B cell (primary cell): ENCODE measurements at regions not wholly inside any gene's neighbourhood (a gene's known extent, or its start where the extent isn't known, plus 50 kb on each side); places are given as distances from the start of the nearest gene placed in this dataset.

Experiments
- ATAC-seq: fragments of 200-7000 bp; cut with Tn5 transposase; one replicate; pipeline ENCODE4 v1.10.0; 2021; ENCODE audit warnings: low read depth, mild to moderate bottlenecking, moderate number of reproducible peaks, moderate library complexity
- CTCF ChIA-PET: fragments of 350-600 bp; sonication (Branson Sonifier 250); formaldehyde crosslinking; loops from one replicate; lab custom pipeline; 2021; ENCODE audit warnings: antibody characterized with exemption, inconsistent platforms; lab: Charles Lee
- POLR2A ChIA-PET: fragments of 350-600 bp; sonication (Branson Sonifier 250); formaldehyde crosslinking; loops from one replicate; lab custom pipeline; 2021; ENCODE audit warnings: antibody characterized with exemption; lab: Charles Lee
- DNase-seq: peaks from one replicate; pipeline ENCODE4 v3.0.0; 2013
- H2AFZ ChIP-seq: 2 replicates; pipeline ENCODE4 v1.6.1; 2012; ENCODE audit warnings: mild to moderate bottlenecking, low read depth, low read length; ENCODE audit not compliant: insufficient read depth, poor library complexity, severe bottlenecking
- H3K27ac ChIP-seq, 2 donors: 1 replicate in 1 of 2; 2 replicates in 1 of 2; pipeline ENCODE4 v1.5.1; 2012 to 2013; ENCODE audit warnings: low read length in 2 of 2, mild to moderate bottlenecking in 2 of 2, moderate library complexity in 1 of 2
- H3K27me3 ChIP-seq, 4 experiments: fragments of 200-600 bp in 1 of 4; sonication (generic) in 1 of 4; replicated peaks in 1 of 4; 1 replicate in 2 of 4; 2 replicates in 2 of 4; pipeline versions ENCODE4 v1.6.1 to v1.7.0; 2013 to 2016; ENCODE audit warnings: low read length in 3 of 4, mild to moderate bottlenecking in 2 of 4, mixed read lengths in 1 of 4, moderate library complexity in 1 of 4; ENCODE audit not compliant: insufficient read depth in 4 of 4, control insufficient read depth in 3 of 4; ENCODE audit errors: control extremely low read depth in 1 of 4
- H3K36me3 ChIP-seq, 2 experiments: replicated peaks in 1 of 2; 1 replicate in 1 of 2; 2 replicates in 1 of 2; pipeline versions ENCODE4 v1.6.1 to v1.7.1; 2013; ENCODE audit warnings: low read length in 1 of 2; ENCODE audit not compliant: insufficient read depth in 2 of 2, control insufficient read depth in 1 of 2; ENCODE audit errors: control extremely low read depth in 1 of 2, extremely low read depth in 1 of 2
- H3K4me1 ChIP-seq, 2 donors: fragments of 200-600 bp in 1 of 2; sonication (generic) in 1 of 2; 1 replicate in 1 of 2; 2 replicates in 1 of 2; pipeline versions ENCODE4 v1.5.1 to v1.6.1; 2013 to 2017; ENCODE audit warnings: low read length in 2 of 2; ENCODE audit not compliant: control insufficient read depth in 2 of 2, insufficient read depth in 2 of 2
- H3K4me2 ChIP-seq: replicated peaks from 2 replicates; pipeline ENCODE3; 2012; ENCODE audit warnings: mild to moderate bottlenecking, low read depth, low read length; ENCODE audit not compliant: poor library complexity, severe bottlenecking
- H3K4me3 ChIP-seq, 5 experiments: fragments of 200-600 bp in 1 of 5; sonication (generic) in 1 of 5; 1 replicate in 3 of 5; 2 replicates in 2 of 5; pipeline versions ENCODE4 v1.5.1 to v1.7.0; 2011 to 2016; ENCODE audit warnings: low read length in 4 of 5, mild to moderate bottlenecking in 4 of 5, low read depth in 2 of 5, control low read depth in 1 of 5, moderate library complexity in 1 of 5; ENCODE audit not compliant: insufficient read depth in 1 of 5; ENCODE audit errors: control extremely low read depth in 1 of 5, extremely low read depth in 1 of 5
- H3K79me2 ChIP-seq: fragments of 200-600 bp; sonication (generic); one replicate; pipeline ENCODE4 v1.6.0; 2016; ENCODE audit warnings: low read length; ENCODE audit not compliant: control insufficient read depth, insufficient read depth
- H3K9ac ChIP-seq: fragments of 200-600 bp; sonication (generic); 2 replicates; pipeline ENCODE4 v1.6.1; 2017; ENCODE audit warnings: mild to moderate bottlenecking, low read length, moderate library complexity
- H3K9me3 ChIP-seq, 3 donors: one replicate each; pipeline versions ENCODE4 v1.6.1 to v1.7.1; 2013; ENCODE audit warnings: low read length in 2 of 3; ENCODE audit not compliant: control insufficient read depth in 2 of 3, insufficient read depth in 1 of 3; ENCODE audit errors: control extremely low read depth in 1 of 3
- H4K20me1 ChIP-seq: 2 replicates; pipeline ENCODE4 v1.6.0; 2012; ENCODE audit warnings: mild to moderate bottlenecking, low read length; ENCODE audit not compliant: insufficient read depth, control insufficient read depth, poor library complexity, severe bottlenecking
- H3K27ac Mint-ChIP-seq: one replicate; pipeline ENCODE4 v1.8.0; 2021; ENCODE audit warnings: mixed read lengths
- H3K27me3 Mint-ChIP-seq: one replicate; pipeline ENCODE4 v1.8.0; 2021; ENCODE audit warnings: mixed read lengths
- H3K4me1 Mint-ChIP-seq: one replicate; pipeline ENCODE4 v1.8.0; 2021; ENCODE audit warnings: mixed read lengths
- H3K4me3 Mint-ChIP-seq: one replicate; pipeline ENCODE4 v1.8.0; 2021; ENCODE audit warnings: mixed read lengths
- H3K9me3 Mint-ChIP-seq: one replicate; pipeline ENCODE4 v1.8.0; 2022; ENCODE audit warnings: mixed read lengths; ENCODE audit not compliant: insufficient read depth
- CTCF ChIP-seq: fragments of 200-600 bp; IDR thresholded peaks from one replicate; pipeline ENCODE4 v1.8.0; 2022; ENCODE audit warnings: antibody characterized with exemption, mild to moderate bottlenecking
- EZH2 ChIP-seq: IDR thresholded peaks from 2 replicates; pipeline ENCODE4 v1.6.1; 2012; ENCODE audit warnings: borderline replicate concordance, low read depth, mild to moderate bottlenecking, moderate library complexity, low read length; ENCODE audit not compliant: insufficient read depth, poor library complexity, severe bottlenecking
- WGBS: methylation state at CpG from one replicate; pipeline ENCODE4 v1.1.5; 2013; ENCODE audit warnings: missing lambda C conversion rate; ENCODE audit not compliant: insufficient coverage; 5-methylcytosine and 5-hydroxymethylcytosine counted together
- intact Hi-C: fragments of 100-400 bp; cut with micrococcal nuclease; formaldehyde crosslinking; loops from one replicate; pipeline ENCODE4 v1.10.0; 2022

GRCh38 chr13:40468227-40468838 is 198.1 kb downstream of the FOXO1 start:
- H3K4me3 Mint-ChIP-seq = no peak overlapping the region
- TF ChIP-seq CTCF (peak; percentile 10), EZH2 (no peak)

GRCh38 chr13:40469581-40470310 is 196.7 kb downstream of the FOXO1 start:
- H3K4me3 Mint-ChIP-seq = no peak overlapping the region
- Histone ChIP-seq H3K27me3 (no peaks in the 10 kb centered on the region), H3K9me3 (peaks cover 0 to 6% (median 0%) of the 10 kb centered on the region in 3 donors), H3K27ac (no peak overlapping the region), H3K9ac (no peak overlapping the region), H3K4me1 (peaks cover 9 to 11% of the 10 kb centered on the region in 2 donors), H3K79me2 (peaks cover 7% of the 10 kb centered on the region), H2AFZ (no peak overlapping the region), H4K20me1 (no peaks in the 10 kb centered on the region), H3K36me3 (no peaks in the 10 kb centered on the region), H3K4me2 (no peak overlapping the region), H3K4me3 (no peak overlapping the region)
- intact Hi-C loops = no loop called here
- peaks cover 18% of the 10 kb centered on the region for H3K4me1 Mint-ChIP-seq
- H3K27ac Mint-ChIP-seq = no peak overlapping the region
- H3K27me3 Mint-ChIP-seq = no peaks in the 10 kb centered on the region
- CTCF ChIA-PET = interaction anchor here (1.4 kb wide), 1 partner anchor 195 kb away, joined by 3 read pairs; no protein-coding TSS in a partner anchor
- POLR2A ChIA-PET = no interaction called here
- no peak for TF ChIP-seq EZH2
- no peak for TF ChIP-seq CTCF
- no peaks in the 10 kb centered on the region for H3K9me3 Mint-ChIP-seq
- 88% methylated on average over 9 of the region's 12 CpGs for WGBS
- DNase-seq (no peak), ATAC-seq (no peak)

More at GRCh38 chr13:40468227-40468838, 198.1 kb downstream of the FOXO1 start:
- no peak for DNase-seq
- Histone ChIP-seq H4K20me1 (no peaks in the 10 kb centered on the region), H3K4me3 (no peak overlapping the region), H3K4me2 (no peak overlapping the region), H3K9me3 (peaks cover 0 to 13% (median 0%) of the 10 kb centered on the region in 3 donors), H3K27me3 (no peaks in the 10 kb centered on the region), H3K79me2 (peaks cover 7% of the 10 kb centered on the region), H3K36me3 (no peaks in the 10 kb centered on the region), H3K9ac (no peak overlapping the region), H3K27ac (no peak overlapping the region), H3K4me1 (peaks cover 19 to 21% of the 10 kb centered on the region in 2 donors), H2AFZ (no peak overlapping the region)
- ChIA-PET CTCF (no interaction called here), POLR2A (no interaction called here)
- 73% methylated on average over 2 of the region's 2 CpGs for WGBS
- Mint-ChIP-seq H3K27ac (no peak overlapping the region), H3K27me3 (no peaks in the 10 kb centered on the region), H3K4me1 (peaks cover 31% of the 10 kb centered on the region), H3K9me3 (no peaks in the 10 kb centered on the region)
- ATAC-seq = no peak
- intact Hi-C loops = no loop called here
